ENCODE measurements at regions not wholly inside any gene's neighbourhood (a gene's known extent, or its start where the extent isn't known, plus 50 kb on each side); places are given as distances from the start of the nearest gene placed in this dataset.

- no peak for TF ChIP-seq CTCF (IDR thresholded peaks at IDR 0.05; ENCODE audit: low read depth, low read length)
- no peak for TF ChIP-seq EZH2phosphoT487 (IDR thresholded peaks at IDR 0.05; ENCODE audit: low read depth)
Observed at GRCh38 chrX:574830-575229, 55.8 kb upstream of the SHOX start.
